Activated B cell treated with CpG ODN at 0.5 μM for 24 hours (primary cell): ENCODE measurements at regions not wholly inside any gene's neighbourhood (a gene's known extent, or its start where the extent isn't known, plus 50 kb on each side); places are given as distances from the start of the nearest gene placed in this dataset.

Source experiments
- ATAC-seq: fragments of 200-7000 bp; cut with Tn5 transposase; one replicate; pipeline ENCODE4 v1.10.0; 2021; ENCODE audit warnings: low read depth, mild to moderate bottlenecking, moderate library complexity
- CTCF ChIA-PET: fragments of 350-600 bp; sonication (Branson Sonifier 250); formaldehyde crosslinking; loops from one replicate; lab custom pipeline; 2021; ENCODE audit warnings: antibody characterized with exemption; lab: Charles Lee
- POLR2A ChIA-PET: fragments of 350-600 bp; sonication (Branson Sonifier 250); formaldehyde crosslinking; loops from one replicate; lab custom pipeline; 2021; ENCODE audit warnings: antibody characterized with exemption; lab: Charles Lee
- DNase-seq: peaks from one replicate; pipeline ENCODE4 v3.0.0; 2022
- H3K27ac Mint-ChIP-seq: one replicate; pipeline ENCODE4 v1.8.0; 2020; ENCODE audit warnings: mixed read lengths
- H3K27me3 Mint-ChIP-seq: one replicate; pipeline ENCODE4 v1.8.0; 2021; ENCODE audit warnings: mixed read lengths
- H3K36me3 Mint-ChIP-seq: one replicate; pipeline ENCODE4 v1.8.0; 2021; ENCODE audit warnings: low read depth, mixed read lengths
- H3K4me1 Mint-ChIP-seq: one replicate; pipeline ENCODE4 v1.8.0; 2021; ENCODE audit warnings: mixed read lengths
- H3K4me3 Mint-ChIP-seq: one replicate; pipeline ENCODE4 v1.8.0; 2020; ENCODE audit warnings: mild to moderate bottlenecking, mixed read lengths
- H3K9me3 Mint-ChIP-seq: one replicate; pipeline ENCODE4 v1.8.0; 2020; ENCODE audit warnings: mixed read lengths
- CTCF ChIP-seq: fragments of 200-600 bp; IDR thresholded peaks from one replicate; pipeline ENCODE4 v1.8.0; 2022; ENCODE audit warnings: antibody characterized with exemption, mild to moderate bottlenecking
- intact Hi-C: fragments of 100-400 bp; cut with micrococcal nuclease; formaldehyde crosslinking; loops from one replicate; pipeline ENCODE4 v1.15.1; 2024

- no peaks in the 10 kb centered on the region for H3K4me1 Mint-ChIP-seq
- H3K36me3 Mint-ChIP-seq = no peaks in the 10 kb centered on the region
- no peak overlapping the region for H3K4me3 Mint-ChIP-seq
- ChIA-PET POLR2A (no interaction called here), CTCF (no interaction called here)
- no peaks in the 10 kb centered on the region for H3K27me3 Mint-ChIP-seq
- no peak for DNase-seq
- no peak overlapping the region for H3K27ac Mint-ChIP-seq
- H3K9me3 Mint-ChIP-seq = no peaks in the 10 kb centered on the region
- intact Hi-C loops = no loop called here
- no peak for ATAC-seq
- TF ChIP-seq CTCF = no peak
Measured at GRCh38 chr9:135375001-135375400, 104.6 kb upstream of the PPP1R26 start.

GRCh38 chr9:135376511-135377265 is 102.9 kb upstream of the PPP1R26 start:
- Mint-ChIP-seq H3K36me3 (no peaks in the 10 kb centered on the region), H3K4me3 (no peak overlapping the region), H3K4me1 (no peaks in the 10 kb centered on the region), H3K27me3 (no peaks in the 10 kb centered on the region), H3K9me3 (no peaks in the 10 kb centered on the region), H3K27ac (no peak overlapping the region)
- no peak for TF ChIP-seq CTCF
- DNase-seq = no peak
- ChIA-PET CTCF (no interaction called here), POLR2A (no interaction called here)
- intact Hi-C loops = no loop called here
- no peak for ATAC-seq

- Mint-ChIP-seq H3K9me3 (no peaks in the 10 kb centered on the region), H3K27me3 (no peaks in the 10 kb centered on the region), H3K4me3 (no peak overlapping the region), H3K4me1 (no peaks in the 10 kb centered on the region), H3K27ac (no peak overlapping the region), H3K36me3 (no peaks in the 10 kb centered on the region)
- intact Hi-C loops = no loop called here
- TF ChIP-seq CTCF = no peak
- DNase-seq (no peak), ATAC-seq (no peak)
- POLR2A ChIA-PET = no interaction called here
- CTCF ChIA-PET = no interaction called here
Measured at GRCh38 chr9:135377431-135377830, 102.2 kb upstream of the PPP1R26 start.

- DNase-seq (no peak), ATAC-seq (no peak)
- Mint-ChIP-seq H3K9me3 (no peaks in the 10 kb centered on the region), H3K27me3 (no peaks in the 10 kb centered on the region), H3K4me3 (no peak overlapping the region), H3K4me1 (no peaks in the 10 kb centered on the region), H3K36me3 (no peaks in the 10 kb centered on the region), H3K27ac (no peak overlapping the region)
- no peak for TF ChIP-seq CTCF
- ChIA-PET POLR2A (no interaction called here), CTCF (no interaction called here)
- intact Hi-C loops = no loop called here
Measured at GRCh38 chr9:135378751-135379150, 100.8 kb upstream of the PPP1R26 start.

GRCh38 chr9:135379540-135380267 is 99.9 kb upstream of the PPP1R26 start:
- Mint-ChIP-seq H3K9me3 (no peaks in the 10 kb centered on the region), H3K4me3 (no peak overlapping the region), H3K36me3 (no peaks in the 10 kb centered on the region), H3K27ac (no peak overlapping the region), H3K4me1 (no peaks in the 10 kb centered on the region), H3K27me3 (no peaks in the 10 kb centered on the region)
- intact Hi-C loops = no loop called here
- TF ChIP-seq CTCF = no peak
- POLR2A ChIA-PET = no interaction called here
- CTCF ChIA-PET = no interaction called here
- ATAC-seq (no peak), DNase-seq (no peak)
